Heart left ventricle (tissue), 13 donors: ENCODE measurements at regions not wholly inside any gene's neighbourhood (a gene's known extent, or its start where the extent isn't known, plus 50 kb on each side); places are given as distances from the start of the nearest gene placed in this dataset.

Experiments used
- CTCF ChIP-seq, 12 donors: fragments of 200-600 bp; sonication (generic) in 4 of 12; IDR thresholded peaks; one replicate each; pipeline versions ENCODE4 v1.5.0 to v1.8.0; 2018 to 2022; ENCODE audit warnings: antibody characterized with exemption in 12 of 12, mild to moderate bottlenecking in 5 of 12
- POLR2A ChIP-seq, 2 donors: fragments of 450-650 bp; IDR thresholded peaks; one replicate each; pipeline ENCODE4 v1.6.1; 2017; ENCODE audit warnings: antibody characterized with exemption in 2 of 2, mild to moderate bottlenecking in 2 of 2, moderate library complexity in 2 of 2
- donor health status: ischemic (EF 13 %, LVEDD 7.1; RV severe dilation, severe dysfunction).
- donor health status: DM: no; HTN: yes; CAD: no.
- donor health status: DM: no; HTN: no; CAD: no.
- donor health status: ischemic (EF 25% LVEDD 6.9; RV normal size, moderate dysfunction).
- donor health status: ischemic (EF 25% LVEDD 5.7; RV mildly dilated, moderate dysfunction).
- donor health status: ischemic (EF 35%, LVEDD 5.7; RV mildly dilated, moderate dysfunction).
- donor health status: nonischemic (EF 11% LVEDD 7.7; RV severe dilation, severe dysfunction).
- donor health status: DM: yes; HTN: yes; CAD: no.
- donor health status: PGD.
- donor health status: ischemic (EF 29% LVEDD 5.4; RV normal size, mild dysfunction).
- donor health status: nonischemic (EF 23%, LVEDD 6.1; RV moderate dilation, normal function).

- TF ChIP-seq POLR2A (IDR thresholded peaks at IDR 0.05): no peak
- TF ChIP-seq CTCF (IDR thresholded peaks at IDR 0.05): no peak
Observed at GRCh38 chr20:57788936-57789613, 79.3 kb upstream of the PMEPA1 start.
